HepG2 (cell line): ENCODE measurements at regions not wholly inside any gene's neighbourhood (a gene's known extent, or its start where the extent isn't known, plus 50 kb on each side); places are given as distances from the start of the nearest gene placed in this dataset.
"Not testable (repeated sequence)": the region's sequence is repeated elsewhere in the genome, so short reads cannot be mapped to it uniquely, and the experiment has no call there.

ENCODE experiments used
- POLR2A ChIP-seq, 2 experiments: IDR thresholded peaks; 2 replicates each; pipeline ENCODE4 v1.6.1; 2011; ENCODE audit warnings: low read depth in 2 of 2, low read length in 2 of 2, mild to moderate bottlenecking in 1 of 2, moderate library complexity in 1 of 2; ENCODE audit not compliant: insufficient read depth in 1 of 2
- ZKSCAN5 ChIP-seq: sonication (generic); formaldehyde crosslinking; IDR thresholded peaks from 2 replicates; pipeline ENCODE4 v1.5.1; 2020; ENCODE audit warnings: mild to moderate bottlenecking, missing genetic modification reagents
- TF ChIP-seq, protein P1 (sequence below): IDR thresholded peaks from 2 replicates; pipeline ENCODE4 v1.6.1; 2016; ENCODE audit warnings: control low read depth
- TF ChIP-seq, protein P2 (sequence below): sonication (generic); formaldehyde crosslinking; IDR thresholded peaks from 2 replicates; pipeline ENCODE4 v1.5.0; 2020; ENCODE audit warnings: mild to moderate bottlenecking, missing genetic modification reagents, moderate library complexity
- TF ChIP-seq, protein P3 (sequence below): sonication (generic); formaldehyde crosslinking; conservative IDR thresholded peaks from 2 replicates; pipeline ENCODE4 v1.8.1; 2023; ENCODE audit warnings: missing genetic modification reagents

GRCh38 chr7:86985342-86985741 is 74.1 kb downstream of the ELAPOR2 start:
- TF ChIP-seq, protein P1, sequence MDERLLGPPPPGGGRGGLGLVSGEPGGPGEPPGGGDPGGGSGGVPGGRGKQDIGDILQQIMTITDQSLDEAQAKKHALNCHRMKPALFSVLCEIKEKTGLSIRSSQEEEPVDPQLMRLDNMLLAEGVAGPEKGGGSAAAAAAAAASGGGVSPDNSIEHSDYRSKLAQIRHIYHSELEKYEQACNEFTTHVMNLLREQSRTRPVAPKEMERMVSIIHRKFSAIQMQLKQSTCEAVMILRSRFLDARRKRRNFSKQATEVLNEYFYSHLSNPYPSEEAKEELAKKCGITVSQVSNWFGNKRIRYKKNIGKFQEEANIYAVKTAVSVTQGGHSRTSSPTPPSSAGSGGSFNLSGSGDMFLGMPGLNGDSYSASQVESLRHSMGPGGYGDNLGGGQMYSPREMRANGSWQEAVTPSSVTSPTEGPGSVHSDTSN, result not testable (repeated sequence)
- TF ChIP-seq, protein P2, sequence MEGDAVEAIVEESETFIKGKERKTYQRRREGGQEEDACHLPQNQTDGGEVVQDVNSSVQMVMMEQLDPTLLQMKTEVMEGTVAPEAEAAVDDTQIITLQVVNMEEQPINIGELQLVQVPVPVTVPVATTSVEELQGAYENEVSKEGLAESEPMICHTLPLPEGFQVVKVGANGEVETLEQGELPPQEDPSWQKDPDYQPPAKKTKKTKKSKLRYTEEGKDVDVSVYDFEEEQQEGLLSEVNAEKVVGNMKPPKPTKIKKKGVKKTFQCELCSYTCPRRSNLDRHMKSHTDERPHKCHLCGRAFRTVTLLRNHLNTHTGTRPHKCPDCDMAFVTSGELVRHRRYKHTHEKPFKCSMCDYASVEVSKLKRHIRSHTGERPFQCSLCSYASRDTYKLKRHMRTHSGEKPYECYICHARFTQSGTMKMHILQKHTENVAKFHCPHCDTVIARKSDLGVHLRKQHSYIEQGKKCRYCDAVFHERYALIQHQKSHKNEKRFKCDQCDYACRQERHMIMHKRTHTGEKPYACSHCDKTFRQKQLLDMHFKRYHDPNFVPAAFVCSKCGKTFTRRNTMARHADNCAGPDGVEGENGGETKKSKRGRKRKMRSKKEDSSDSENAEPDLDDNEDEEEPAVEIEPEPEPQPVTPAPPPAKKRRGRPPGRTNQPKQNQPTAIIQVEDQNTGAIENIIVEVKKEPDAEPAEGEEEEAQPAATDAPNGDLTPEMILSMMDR (CRISPR knock-in tag), result not testable (repeated sequence)
- TF ChIP-seq, protein P3, sequence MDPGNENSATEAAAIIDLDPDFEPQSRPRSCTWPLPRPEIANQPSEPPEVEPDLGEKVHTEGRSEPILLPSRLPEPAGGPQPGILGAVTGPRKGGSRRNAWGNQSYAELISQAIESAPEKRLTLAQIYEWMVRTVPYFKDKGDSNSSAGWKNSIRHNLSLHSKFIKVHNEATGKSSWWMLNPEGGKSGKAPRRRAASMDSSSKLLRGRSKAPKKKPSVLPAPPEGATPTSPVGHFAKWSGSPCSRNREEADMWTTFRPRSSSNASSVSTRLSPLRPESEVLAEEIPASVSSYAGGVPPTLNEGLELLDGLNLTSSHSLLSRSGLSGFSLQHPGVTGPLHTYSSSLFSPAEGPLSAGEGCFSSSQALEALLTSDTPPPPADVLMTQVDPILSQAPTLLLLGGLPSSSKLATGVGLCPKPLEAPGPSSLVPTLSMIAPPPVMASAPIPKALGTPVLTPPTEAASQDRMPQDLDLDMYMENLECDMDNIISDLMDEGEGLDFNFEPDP (CRISPR knock-in tag), result not testable (repeated sequence)
- not testable (repeated sequence) for TF ChIP-seq ZKSCAN5; POLR2A (IDR thresholded peaks at IDR 0.05; ENCODE audit: insufficient read depth in 1 of 2, low read depth in 2 of 2, low read length in 2 of 2)
